ENCODE measurements at regions not wholly inside any gene's neighbourhood (a gene's known extent, or its start where the extent isn't known, plus 50 kb on each side); places are given as distances from the start of the nearest gene placed in this dataset.

GRCh38 chrX:34557733-34558132, 99.4 kb downstream of the TMEM47 start:
- Histone ChIP-seq H3K27ac (no peak overlapping the region), H3K4me3 (no peak overlapping the region)
- no peak for DNase-seq (ENCODE audit: low spot score)
- TF ChIP-seq CTCF (IDR thresholded peaks at IDR 0.05) = no peak

GRCh38 chrX:34555481-34555880, 101.6 kb downstream of the TMEM47 start:
- TF ChIP-seq CTCF (IDR thresholded peaks at IDR 0.05) = no peak
- no peak for DNase-seq (ENCODE audit: low spot score)
- Histone ChIP-seq H3K4me3 (no peak overlapping the region), H3K27ac (no peak overlapping the region)

- no peak for DNase-seq (ENCODE audit: low spot score)
- no peak overlapping the region for H3K4me3 ChIP-seq
- TF ChIP-seq CTCF (IDR thresholded peaks at IDR 0.05) = no peak
- H3K27ac ChIP-seq = no peak overlapping the region
These were observed 110.7 kb downstream of the TMEM47 start for GRCh38 chrX:34546366-34546765.

GRCh38 chrX:34528081-34528480, 129.0 kb downstream of the TMEM47 start:
- no peak for TF ChIP-seq CTCF (IDR thresholded peaks at IDR 0.05)
- no peak overlapping the region for H3K4me3 ChIP-seq
- H3K27ac ChIP-seq = no peak overlapping the region
- no peak for DNase-seq (ENCODE audit: low spot score)

DNA sequence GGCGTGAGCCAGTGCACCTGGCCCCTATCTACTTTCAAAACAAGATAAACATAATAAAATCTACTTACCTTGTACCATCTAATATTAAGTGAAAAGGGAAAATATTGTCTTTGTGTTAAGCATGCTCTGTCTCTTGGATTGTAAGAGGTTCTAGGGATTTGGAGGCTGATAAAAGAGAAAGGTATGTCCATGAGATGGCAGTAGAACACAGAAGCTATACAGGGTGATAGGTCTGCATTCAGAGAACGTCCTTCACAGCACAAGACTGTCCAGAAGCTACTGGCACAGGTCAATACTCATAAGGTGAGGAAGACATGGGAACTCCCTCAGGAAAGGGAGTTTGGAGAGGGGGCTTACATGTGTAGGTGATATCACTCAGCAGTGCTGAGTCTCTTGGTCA, 135.5 kb downstream of the TMEM47 start:
- no peak for DNase-seq (ENCODE audit: low spot score)
- no peak overlapping the region for H3K4me3 ChIP-seq
- TF ChIP-seq CTCF (IDR thresholded peaks at IDR 0.05) = no peak
- H3K27ac ChIP-seq = no peak overlapping the region

DNA sequence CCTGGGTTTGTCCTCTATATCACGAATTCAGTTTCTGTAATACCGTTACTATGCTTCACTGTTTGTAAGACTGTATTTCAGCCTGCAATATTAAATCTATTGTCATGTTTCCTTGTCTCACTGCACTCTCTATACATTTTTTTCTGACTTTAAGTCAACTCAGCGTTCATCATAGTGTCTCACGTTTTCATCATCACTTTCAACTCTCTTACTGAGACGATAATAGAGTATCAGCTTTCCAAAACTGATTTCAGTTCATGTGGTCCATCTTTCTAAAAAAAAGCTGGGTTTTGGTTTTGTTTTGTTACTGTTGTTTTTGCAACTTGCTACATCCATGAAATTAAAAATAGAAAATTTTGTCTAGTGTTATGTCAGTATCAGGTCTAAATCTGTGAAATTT, 147.7 kb downstream of the TMEM47 start:
- no peak for DNase-seq (ENCODE audit: low spot score)
- no peak overlapping the region for H3K4me3 ChIP-seq
- no peak for TF ChIP-seq CTCF (IDR thresholded peaks at IDR 0.05)
- H3K27ac ChIP-seq = no peak overlapping the region

- no peak for TF ChIP-seq CTCF (IDR thresholded peaks at IDR 0.05)
- no peak overlapping the region for H3K27ac ChIP-seq
These were observed 154.0 kb downstream of the TMEM47 start for GRCh38 chrX:34503119-34503518.

More at GRCh38 chrX:34503119-34503518, 154.0 kb downstream of the TMEM47 start:
- H3K4me3 ChIP-seq = no peak overlapping the region
- DNase-seq (ENCODE audit: low spot score) = no peak

Measured in coronary artery (tissue), 2 donors.